ENCODE measurements at regions not wholly inside any gene's neighbourhood (a gene's known extent, or its start where the extent isn't known, plus 50 kb on each side); places are given as distances from the start of the nearest gene placed in this dataset.

DNA sequence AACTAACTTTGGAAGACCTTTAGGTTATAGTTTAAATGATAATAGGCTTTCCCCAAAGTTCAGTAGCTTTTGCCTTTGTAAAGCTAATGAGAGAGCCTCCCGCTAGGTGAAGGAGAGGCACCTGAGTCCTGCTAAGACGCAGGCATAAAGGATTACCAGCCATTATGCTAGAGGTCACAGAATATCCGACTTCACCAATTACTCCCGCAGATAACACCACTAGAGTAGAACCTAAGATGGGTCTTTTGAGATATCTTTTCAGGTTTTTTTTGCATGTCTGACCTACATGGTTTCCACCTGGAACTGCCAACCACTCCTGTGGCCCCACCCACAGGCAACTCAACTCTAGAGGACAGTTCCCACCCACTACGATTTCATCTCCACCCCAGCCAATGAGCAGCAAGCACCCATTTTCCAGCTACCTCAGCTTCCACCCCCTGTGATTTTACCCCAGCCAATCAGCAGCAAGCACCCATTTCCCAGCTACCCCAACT, 314.3 kb downstream of the BRD1 start:
- TF ChIP-seq, protein P1, sequence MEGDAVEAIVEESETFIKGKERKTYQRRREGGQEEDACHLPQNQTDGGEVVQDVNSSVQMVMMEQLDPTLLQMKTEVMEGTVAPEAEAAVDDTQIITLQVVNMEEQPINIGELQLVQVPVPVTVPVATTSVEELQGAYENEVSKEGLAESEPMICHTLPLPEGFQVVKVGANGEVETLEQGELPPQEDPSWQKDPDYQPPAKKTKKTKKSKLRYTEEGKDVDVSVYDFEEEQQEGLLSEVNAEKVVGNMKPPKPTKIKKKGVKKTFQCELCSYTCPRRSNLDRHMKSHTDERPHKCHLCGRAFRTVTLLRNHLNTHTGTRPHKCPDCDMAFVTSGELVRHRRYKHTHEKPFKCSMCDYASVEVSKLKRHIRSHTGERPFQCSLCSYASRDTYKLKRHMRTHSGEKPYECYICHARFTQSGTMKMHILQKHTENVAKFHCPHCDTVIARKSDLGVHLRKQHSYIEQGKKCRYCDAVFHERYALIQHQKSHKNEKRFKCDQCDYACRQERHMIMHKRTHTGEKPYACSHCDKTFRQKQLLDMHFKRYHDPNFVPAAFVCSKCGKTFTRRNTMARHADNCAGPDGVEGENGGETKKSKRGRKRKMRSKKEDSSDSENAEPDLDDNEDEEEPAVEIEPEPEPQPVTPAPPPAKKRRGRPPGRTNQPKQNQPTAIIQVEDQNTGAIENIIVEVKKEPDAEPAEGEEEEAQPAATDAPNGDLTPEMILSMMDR (IDR thresholded peaks at IDR 0.05) = no peak
- TF ChIP-seq, protein P2, sequence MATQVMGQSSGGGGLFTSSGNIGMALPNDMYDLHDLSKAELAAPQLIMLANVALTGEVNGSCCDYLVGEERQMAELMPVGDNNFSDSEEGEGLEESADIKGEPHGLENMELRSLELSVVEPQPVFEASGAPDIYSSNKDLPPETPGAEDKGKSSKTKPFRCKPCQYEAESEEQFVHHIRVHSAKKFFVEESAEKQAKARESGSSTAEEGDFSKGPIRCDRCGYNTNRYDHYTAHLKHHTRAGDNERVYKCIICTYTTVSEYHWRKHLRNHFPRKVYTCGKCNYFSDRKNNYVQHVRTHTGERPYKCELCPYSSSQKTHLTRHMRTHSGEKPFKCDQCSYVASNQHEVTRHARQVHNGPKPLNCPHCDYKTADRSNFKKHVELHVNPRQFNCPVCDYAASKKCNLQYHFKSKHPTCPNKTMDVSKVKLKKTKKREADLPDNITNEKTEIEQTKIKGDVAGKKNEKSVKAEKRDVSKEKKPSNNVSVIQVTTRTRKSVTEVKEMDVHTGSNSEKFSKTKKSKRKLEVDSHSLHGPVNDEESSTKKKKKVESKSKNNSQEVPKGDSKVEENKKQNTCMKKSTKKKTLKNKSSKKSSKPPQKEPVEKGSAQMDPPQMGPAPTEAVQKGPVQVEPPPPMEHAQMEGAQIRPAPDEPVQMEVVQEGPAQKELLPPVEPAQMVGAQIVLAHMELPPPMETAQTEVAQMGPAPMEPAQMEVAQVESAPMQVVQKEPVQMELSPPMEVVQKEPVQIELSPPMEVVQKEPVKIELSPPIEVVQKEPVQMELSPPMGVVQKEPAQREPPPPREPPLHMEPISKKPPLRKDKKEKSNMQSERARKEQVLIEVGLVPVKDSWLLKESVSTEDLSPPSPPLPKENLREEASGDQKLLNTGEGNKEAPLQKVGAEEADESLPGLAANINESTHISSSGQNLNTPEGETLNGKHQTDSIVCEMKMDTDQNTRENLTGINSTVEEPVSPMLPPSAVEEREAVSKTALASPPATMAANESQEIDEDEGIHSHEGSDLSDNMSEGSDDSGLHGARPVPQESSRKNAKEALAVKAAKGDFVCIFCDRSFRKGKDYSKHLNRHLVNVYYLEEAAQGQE (IDR thresholded peaks at IDR 0.05; ENCODE audit: insufficient read depth in 1 of 2, low read depth in 2 of 2, low read length in 1 of 2) = no peak
- TF ChIP-seq TCF7L2 (IDR thresholded peaks at IDR 0.05; ENCODE audit: low read depth, low read length) (no peak), SIN3A (IDR thresholded peaks at IDR 0.05; ENCODE audit: borderline replicate concordance, insufficient read depth, low read depth, low read length) (no peak), POLR2AphosphoS5 (IDR thresholded peaks at IDR 0.05; ENCODE audit: low read depth, low read length) (no peak)

Data from Panc1 (cell line).